ENCODE measurements at regions not wholly inside any gene's neighbourhood (a gene's known extent, or its start where the extent isn't known, plus 50 kb on each side); places are given as distances from the start of the nearest gene placed in this dataset.

DNA sequence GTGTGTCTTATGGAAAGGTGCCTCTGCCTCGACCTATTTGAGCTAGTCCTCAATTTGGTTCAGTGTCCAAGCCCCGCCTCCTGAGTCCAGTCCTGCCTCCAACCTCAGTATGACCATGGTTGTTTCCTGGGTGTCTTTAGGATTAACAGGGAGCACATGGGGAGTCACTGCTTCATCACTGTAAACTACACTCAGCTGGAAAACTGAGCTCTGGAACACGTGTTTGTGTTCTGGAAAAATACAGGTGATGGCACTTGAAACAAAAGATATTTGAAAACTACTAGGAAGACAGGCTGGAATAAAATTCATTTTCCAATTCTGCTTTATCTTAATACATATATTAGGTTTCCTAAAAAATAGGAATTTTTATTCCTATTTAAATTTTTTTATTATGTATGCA, 1187.3 kb upstream of the TMEM132C start:
- TF ChIP-seq BHLHE40 (IDR thresholded peaks at IDR 0.05; ENCODE audit: borderline replicate concordance in 1 of 2, low read depth in 2 of 2, low read length in 1 of 2) = no peak
- TF ChIP-seq, protein P1, sequence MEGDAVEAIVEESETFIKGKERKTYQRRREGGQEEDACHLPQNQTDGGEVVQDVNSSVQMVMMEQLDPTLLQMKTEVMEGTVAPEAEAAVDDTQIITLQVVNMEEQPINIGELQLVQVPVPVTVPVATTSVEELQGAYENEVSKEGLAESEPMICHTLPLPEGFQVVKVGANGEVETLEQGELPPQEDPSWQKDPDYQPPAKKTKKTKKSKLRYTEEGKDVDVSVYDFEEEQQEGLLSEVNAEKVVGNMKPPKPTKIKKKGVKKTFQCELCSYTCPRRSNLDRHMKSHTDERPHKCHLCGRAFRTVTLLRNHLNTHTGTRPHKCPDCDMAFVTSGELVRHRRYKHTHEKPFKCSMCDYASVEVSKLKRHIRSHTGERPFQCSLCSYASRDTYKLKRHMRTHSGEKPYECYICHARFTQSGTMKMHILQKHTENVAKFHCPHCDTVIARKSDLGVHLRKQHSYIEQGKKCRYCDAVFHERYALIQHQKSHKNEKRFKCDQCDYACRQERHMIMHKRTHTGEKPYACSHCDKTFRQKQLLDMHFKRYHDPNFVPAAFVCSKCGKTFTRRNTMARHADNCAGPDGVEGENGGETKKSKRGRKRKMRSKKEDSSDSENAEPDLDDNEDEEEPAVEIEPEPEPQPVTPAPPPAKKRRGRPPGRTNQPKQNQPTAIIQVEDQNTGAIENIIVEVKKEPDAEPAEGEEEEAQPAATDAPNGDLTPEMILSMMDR (IDR thresholded peaks at IDR 0.05 in 2 of 3, conservative IDR thresholded peaks at IDR 0.05 in 1 of 3; ENCODE audit: control insufficient read depth in 2 of 3, extremely low read depth in 1 of 3, insufficient read depth in 1 of 3, low read depth in 3 of 3, low read length in 3 of 3) = no peak
- TF ChIP-seq MTA3 (IDR thresholded peaks at IDR 0.05; ENCODE audit: borderline replicate concordance, low read length) = no peak
- no peak for TF ChIP-seq SIN3A (IDR thresholded peaks at IDR 0.05; ENCODE audit: low read depth, low read length)
- TF ChIP-seq JUNB (IDR thresholded peaks at IDR 0.05) = no peak
- no peak for TF ChIP-seq CEBPB (IDR thresholded peaks at IDR 0.05; ENCODE audit: borderline replicate concordance in 1 of 2, low read depth in 2 of 2, low read length in 2 of 2)
- TF ChIP-seq, protein P2, sequence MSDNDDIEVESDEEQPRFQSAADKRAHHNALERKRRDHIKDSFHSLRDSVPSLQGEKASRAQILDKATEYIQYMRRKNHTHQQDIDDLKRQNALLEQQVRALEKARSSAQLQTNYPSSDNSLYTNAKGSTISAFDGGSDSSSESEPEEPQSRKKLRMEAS (IDR thresholded peaks at IDR 0.05; ENCODE audit: low read depth, low read length) = no peak
- TF ChIP-seq, protein P3, sequence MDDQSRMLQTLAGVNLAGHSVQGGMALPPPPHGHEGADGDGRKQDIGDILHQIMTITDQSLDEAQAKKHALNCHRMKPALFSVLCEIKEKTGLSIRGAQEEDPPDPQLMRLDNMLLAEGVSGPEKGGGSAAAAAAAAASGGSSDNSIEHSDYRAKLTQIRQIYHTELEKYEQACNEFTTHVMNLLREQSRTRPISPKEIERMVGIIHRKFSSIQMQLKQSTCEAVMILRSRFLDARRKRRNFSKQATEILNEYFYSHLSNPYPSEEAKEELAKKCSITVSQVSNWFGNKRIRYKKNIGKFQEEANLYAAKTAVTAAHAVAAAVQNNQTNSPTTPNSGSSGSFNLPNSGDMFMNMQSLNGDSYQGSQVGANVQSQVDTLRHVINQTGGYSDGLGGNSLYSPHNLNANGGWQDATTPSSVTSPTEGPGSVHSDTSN (IDR thresholded peaks at IDR 0.05; ENCODE audit: insufficient replicate concordance, low read depth, low read length) = no peak
- TF ChIP-seq, protein P4, sequence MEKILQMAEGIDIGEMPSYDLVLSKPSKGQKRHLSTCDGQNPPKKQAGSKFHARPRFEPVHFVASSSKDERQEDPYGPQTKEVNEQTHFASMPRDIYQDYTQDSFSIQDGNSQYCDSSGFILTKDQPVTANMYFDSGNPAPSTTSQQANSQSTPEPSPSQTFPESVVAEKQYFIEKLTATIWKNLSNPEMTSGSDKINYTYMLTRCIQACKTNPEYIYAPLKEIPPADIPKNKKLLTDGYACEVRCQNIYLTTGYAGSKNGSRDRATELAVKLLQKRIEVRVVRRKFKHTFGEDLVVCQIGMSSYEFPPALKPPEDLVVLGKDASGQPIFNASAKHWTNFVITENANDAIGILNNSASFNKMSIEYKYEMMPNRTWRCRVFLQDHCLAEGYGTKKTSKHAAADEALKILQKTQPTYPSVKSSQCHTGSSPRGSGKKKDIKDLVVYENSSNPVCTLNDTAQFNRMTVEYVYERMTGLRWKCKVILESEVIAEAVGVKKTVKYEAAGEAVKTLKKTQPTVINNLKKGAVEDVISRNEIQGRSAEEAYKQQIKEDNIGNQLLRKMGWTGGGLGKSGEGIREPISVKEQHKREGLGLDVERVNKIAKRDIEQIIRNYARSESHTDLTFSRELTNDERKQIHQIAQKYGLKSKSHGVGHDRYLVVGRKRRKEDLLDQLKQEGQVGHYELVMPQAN (conservative IDR thresholded peaks at IDR 0.05) = no peak
- no peak for TF ChIP-seq POU2F2 (IDR thresholded peaks at IDR 0.05; ENCODE audit: borderline replicate concordance, low read depth, low read length)
- TF ChIP-seq POLR2AphosphoS2 (IDR thresholded peaks at IDR 0.05; ENCODE audit: low read depth, low read length) = no peak
- TF ChIP-seq SPI1 (IDR thresholded peaks at IDR 0.05; ENCODE audit: borderline replicate concordance, insufficient read depth, low read depth, low read length) = no peak
- TF ChIP-seq TAF1 (IDR thresholded peaks at IDR 0.05; ENCODE audit: borderline replicate concordance, low read depth, low read length) = no peak
